ENCODE measurements at regions not wholly inside any gene's neighbourhood (a gene's known extent, or its start where the extent isn't known, plus 50 kb on each side); places are given as distances from the start of the nearest gene placed in this dataset.

DNA sequence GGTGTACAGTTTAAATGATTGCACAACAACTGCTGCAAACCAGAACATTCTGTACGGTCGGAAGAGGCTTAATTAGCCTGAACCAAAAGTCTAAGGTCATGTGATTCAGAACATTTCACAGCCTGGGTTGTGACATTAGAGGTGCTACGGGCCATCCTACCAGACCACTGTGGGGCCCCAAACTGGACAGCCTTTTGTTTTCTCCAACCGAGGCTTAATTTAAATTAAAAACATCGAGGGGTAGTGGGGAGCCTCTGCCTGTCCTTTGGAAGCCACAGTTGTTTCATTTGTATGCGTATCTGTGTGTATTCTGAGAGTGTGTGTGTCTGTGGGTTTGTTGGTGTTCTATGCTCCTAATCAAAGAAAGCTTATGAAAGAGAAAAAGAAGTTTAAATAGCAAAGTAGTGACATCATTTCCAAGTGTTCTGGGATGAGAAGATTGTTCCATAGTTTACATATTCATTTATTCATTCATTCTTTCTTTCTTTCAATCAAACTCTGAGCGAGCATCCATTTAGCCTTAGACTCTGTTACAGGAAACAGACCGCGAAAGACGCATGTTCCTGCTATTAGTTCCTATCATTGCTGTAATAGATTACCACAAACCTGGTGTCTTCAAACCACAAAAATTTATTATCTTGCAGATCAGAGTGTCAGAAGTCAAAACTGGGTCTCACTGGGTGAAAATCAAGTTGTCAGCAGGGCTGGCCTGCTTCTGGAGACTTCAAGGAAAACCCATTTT is 444.8 kb downstream of the FOXO1 start:
- intact Hi-C loops (cut with micrococcal nuclease) = no loop called here
- TF ChIP-seq, protein P1, sequence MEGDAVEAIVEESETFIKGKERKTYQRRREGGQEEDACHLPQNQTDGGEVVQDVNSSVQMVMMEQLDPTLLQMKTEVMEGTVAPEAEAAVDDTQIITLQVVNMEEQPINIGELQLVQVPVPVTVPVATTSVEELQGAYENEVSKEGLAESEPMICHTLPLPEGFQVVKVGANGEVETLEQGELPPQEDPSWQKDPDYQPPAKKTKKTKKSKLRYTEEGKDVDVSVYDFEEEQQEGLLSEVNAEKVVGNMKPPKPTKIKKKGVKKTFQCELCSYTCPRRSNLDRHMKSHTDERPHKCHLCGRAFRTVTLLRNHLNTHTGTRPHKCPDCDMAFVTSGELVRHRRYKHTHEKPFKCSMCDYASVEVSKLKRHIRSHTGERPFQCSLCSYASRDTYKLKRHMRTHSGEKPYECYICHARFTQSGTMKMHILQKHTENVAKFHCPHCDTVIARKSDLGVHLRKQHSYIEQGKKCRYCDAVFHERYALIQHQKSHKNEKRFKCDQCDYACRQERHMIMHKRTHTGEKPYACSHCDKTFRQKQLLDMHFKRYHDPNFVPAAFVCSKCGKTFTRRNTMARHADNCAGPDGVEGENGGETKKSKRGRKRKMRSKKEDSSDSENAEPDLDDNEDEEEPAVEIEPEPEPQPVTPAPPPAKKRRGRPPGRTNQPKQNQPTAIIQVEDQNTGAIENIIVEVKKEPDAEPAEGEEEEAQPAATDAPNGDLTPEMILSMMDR (IDR thresholded peaks at IDR 0.05) = no peak
- peaks cover 7% of the 10 kb centered on the region for H3K4me1 Mint-ChIP-seq
- ChIA-PET CTCF (no interaction called here), POLR2A (no interaction called here)
- no peak overlapping the region for H3K4me3 Mint-ChIP-seq
- no peak overlapping the region for H3K27ac Mint-ChIP-seq
- H3K9me3 Mint-ChIP-seq = no peaks in the 10 kb centered on the region
- no peaks in the 10 kb centered on the region for H3K27me3 Mint-ChIP-seq
- ATAC-seq (ENCODE audit: low read depth) = no peak
- no peaks in the 10 kb centered on the region for H3K36me3 Mint-ChIP-seq (ENCODE audit: low read depth)
- no peak for DNase-seq

DNA sequence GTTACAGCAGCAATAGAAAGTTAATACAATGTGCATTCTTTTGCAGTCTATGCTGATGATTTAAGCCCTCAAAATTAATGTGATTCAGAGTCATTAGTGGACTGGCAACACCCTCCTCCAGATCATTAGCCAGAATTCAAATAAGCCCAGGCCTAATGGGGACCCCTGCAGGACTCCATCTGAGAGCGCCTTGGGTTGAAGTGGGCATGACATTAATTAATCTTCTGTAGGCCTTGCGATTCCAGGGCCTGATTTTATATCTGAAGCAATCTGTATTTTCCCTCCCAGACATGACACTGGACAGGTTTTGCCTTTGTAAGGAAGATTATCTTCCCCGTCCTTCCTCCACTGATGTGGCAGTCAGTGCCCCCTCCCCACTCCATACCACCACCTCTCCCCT is 442.9 kb downstream of the FOXO1 start:
- ChIA-PET POLR2A (no interaction called here), CTCF (no interaction called here)
- DNase-seq = no peak
- no peak for ATAC-seq (ENCODE audit: low read depth)
- Mint-ChIP-seq H3K4me3 (no peak overlapping the region), H3K4me1 (peaks cover 7% of the 10 kb centered on the region), H3K27ac (no peak overlapping the region), H3K9me3 (no peaks in the 10 kb centered on the region), H3K27me3 (no peaks in the 10 kb centered on the region), H3K36me3 (ENCODE audit: low read depth) (no peaks in the 10 kb centered on the region)
- intact Hi-C loops (cut with micrococcal nuclease) = no loop called here
- TF ChIP-seq, protein P1 (IDR thresholded peaks at IDR 0.05) = no peak

DNA sequence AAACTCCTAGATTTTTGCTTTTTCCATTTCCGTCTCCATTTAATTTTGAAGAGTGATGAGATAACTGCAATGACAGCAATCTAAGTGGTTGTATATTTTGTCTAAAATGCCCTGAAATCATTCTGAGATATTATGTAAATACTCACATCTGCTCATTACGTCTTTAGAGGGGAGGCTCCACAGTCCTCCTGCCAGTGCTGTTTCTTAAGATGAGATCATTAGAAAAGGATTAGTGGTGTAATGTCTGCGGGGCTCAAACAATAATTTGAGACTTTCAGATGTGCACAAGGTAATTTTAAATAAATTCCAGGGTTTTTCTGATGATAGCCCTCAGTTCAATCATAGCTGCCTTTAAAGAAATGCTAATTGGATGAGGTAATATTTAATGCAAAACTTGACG is 437.9 kb downstream of the FOXO1 start:
- H3K9me3 Mint-ChIP-seq = no peaks in the 10 kb centered on the region
- H3K4me3 Mint-ChIP-seq = no peak overlapping the region
- DNase-seq (no peak), ATAC-seq (ENCODE audit: low read depth) (no peak)
- no peak overlapping the region for H3K27ac Mint-ChIP-seq
- TF ChIP-seq, protein P1 (IDR thresholded peaks at IDR 0.05) = no peak
- POLR2A ChIA-PET = no interaction called here
- H3K27me3 Mint-ChIP-seq = no peaks in the 10 kb centered on the region
- intact Hi-C loops (cut with micrococcal nuclease) = no loop called here
- CTCF ChIA-PET = no interaction called here
- H3K36me3 Mint-ChIP-seq (ENCODE audit: low read depth) = no peaks in the 10 kb centered on the region
- H3K4me1 Mint-ChIP-seq = no peaks in the 10 kb centered on the region

DNA sequence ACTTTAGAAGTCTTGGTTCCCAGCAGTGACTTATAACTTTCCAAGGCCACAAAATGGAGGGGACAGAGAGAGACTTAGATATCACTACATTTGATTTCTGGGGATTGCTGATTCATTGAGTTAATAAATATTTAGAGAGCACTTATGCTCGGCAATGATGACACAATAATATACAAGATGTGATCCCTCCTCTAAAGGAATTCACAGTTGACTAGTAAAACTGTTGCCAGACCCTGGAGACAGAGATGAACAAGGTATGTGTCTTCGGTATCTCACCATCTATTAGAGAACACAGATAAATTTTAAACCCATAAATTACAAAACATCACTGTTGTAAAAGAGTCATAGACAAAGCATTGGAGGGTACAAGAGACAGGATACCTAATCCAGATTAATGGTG is 437.5 kb downstream of the FOXO1 start:
- ATAC-seq (ENCODE audit: low read depth) (no peak), DNase-seq (no peak)
- H3K36me3 Mint-ChIP-seq (ENCODE audit: low read depth) = no peaks in the 10 kb centered on the region
- H3K9me3 Mint-ChIP-seq = no peaks in the 10 kb centered on the region
- intact Hi-C loops (cut with micrococcal nuclease) = no loop called here
- no peaks in the 10 kb centered on the region for H3K27me3 Mint-ChIP-seq
- no peak overlapping the region for H3K4me3 Mint-ChIP-seq
- TF ChIP-seq, protein P1 (IDR thresholded peaks at IDR 0.05) = no peak
- H3K4me1 Mint-ChIP-seq = no peaks in the 10 kb centered on the region
- no peak overlapping the region for H3K27ac Mint-ChIP-seq
- ChIA-PET POLR2A (no interaction called here), CTCF (no interaction called here)

DNA sequence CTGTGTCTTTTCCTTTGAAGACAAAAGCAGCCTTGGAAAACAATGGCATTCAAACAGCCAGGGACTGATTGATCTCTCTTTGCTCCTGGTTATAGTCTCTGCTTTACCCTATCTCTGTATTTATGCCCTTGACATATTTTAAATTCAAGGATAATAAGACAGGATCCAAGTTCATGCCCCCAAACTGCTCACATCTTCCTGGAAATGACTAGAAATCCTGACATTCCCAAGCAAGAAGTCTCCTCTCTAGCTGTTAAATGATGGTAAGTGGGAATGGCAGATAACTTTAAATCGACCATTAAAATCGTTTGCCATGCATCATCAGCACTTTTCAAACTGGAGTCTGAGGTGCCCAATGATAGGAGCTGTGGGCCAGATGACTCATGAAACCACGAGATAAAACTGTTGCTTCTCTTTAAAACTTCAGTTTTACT is 435.6 kb downstream of the FOXO1 start:
- TF ChIP-seq, protein P1 (IDR thresholded peaks at IDR 0.05) = no peak
- no peaks in the 10 kb centered on the region for H3K36me3 Mint-ChIP-seq (ENCODE audit: low read depth)
- H3K27me3 Mint-ChIP-seq = no peaks in the 10 kb centered on the region
- H3K4me3 Mint-ChIP-seq = no peak overlapping the region
- no peaks in the 10 kb centered on the region for H3K9me3 Mint-ChIP-seq
- intact Hi-C loops (cut with micrococcal nuclease) = no loop called here
- ATAC-seq (ENCODE audit: low read depth) (no peak), DNase-seq (no peak)
- CTCF ChIA-PET = no interaction called here
- no peak overlapping the region for H3K27ac Mint-ChIP-seq
- no peaks in the 10 kb centered on the region for H3K4me1 Mint-ChIP-seq
- POLR2A ChIA-PET = interaction anchor here (0.6 kb wide), 1 partner anchor 60 kb away, joined by 3 read pairs; no protein-coding TSS in a partner anchor
